PFSK-1 (cell line): ENCODE measurements at regions not wholly inside any gene's neighbourhood (a gene's known extent, or its start where the extent isn't known, plus 50 kb on each side); places are given as distances from the start of the nearest gene placed in this dataset.

Source experiments
- FOXP2 ChIP-seq: optimal IDR thresholded peaks from 2 replicates; pipeline ENCODE3; 2011; ENCODE audit warnings: borderline replicate concordance, control low read depth, inconsistent platforms; ENCODE audit not compliant: insufficient read depth; ENCODE audit errors: extremely low read length, extremely low read depth
- POLR2AphosphoS5 ChIP-seq: IDR thresholded peaks from 2 replicates; pipeline ENCODE4 v1.6.1; 2012; ENCODE audit warnings: low read depth, mild to moderate bottlenecking, control low read depth, low read length, moderate library complexity
- SIN3A ChIP-seq: IDR thresholded peaks from 2 replicates; pipeline ENCODE4 v1.6.1; 2012; ENCODE audit warnings: mild to moderate bottlenecking, low read length, moderate library complexity, borderline replicate concordance; ENCODE audit not compliant: insufficient read depth
- TAF1 ChIP-seq: IDR thresholded peaks from 2 replicates; pipeline ENCODE4 v1.6.1; 2012; ENCODE audit warnings: low read length, control low read depth, borderline replicate concordance; ENCODE audit not compliant: insufficient read depth
- TF ChIP-seq, protein P1 (sequence below), 2 experiments: IDR thresholded peaks; 2 replicates each; pipeline versions ENCODE4 v1.6.1 to v1.8.0; 2011 to 2012; ENCODE audit warnings: low read depth in 2 of 2, low read length in 2 of 2, control low read depth in 1 of 2, inconsistent platforms in 1 of 2, mild to moderate bottlenecking in 1 of 2, moderate library complexity in 1 of 2; ENCODE audit not compliant: insufficient read depth in 1 of 2

DNA sequence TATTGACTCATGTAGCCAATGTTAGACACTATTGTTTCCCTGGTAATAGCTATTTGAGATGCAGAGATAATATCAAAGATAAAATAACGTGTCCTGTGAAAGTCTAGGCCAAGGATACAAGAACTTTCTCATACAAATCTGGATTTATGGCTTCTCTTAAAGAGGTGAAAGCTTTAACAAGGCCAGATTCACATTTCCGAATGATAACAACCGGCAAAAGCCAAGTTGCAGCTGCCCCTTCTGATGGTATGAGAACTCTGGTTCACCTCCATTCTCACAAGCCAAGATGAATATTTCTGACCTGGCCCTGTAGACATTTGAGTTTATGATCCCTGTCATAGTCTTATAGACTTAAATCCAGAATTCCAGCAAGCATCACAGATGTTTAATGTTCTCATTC, 230.4 kb upstream of the ZC3H12C start:
- TF ChIP-seq POLR2AphosphoS5 (no peak), TAF1 (no peak), FOXP2 (no peak), SIN3A (no peak)
- TF ChIP-seq, protein P1, sequence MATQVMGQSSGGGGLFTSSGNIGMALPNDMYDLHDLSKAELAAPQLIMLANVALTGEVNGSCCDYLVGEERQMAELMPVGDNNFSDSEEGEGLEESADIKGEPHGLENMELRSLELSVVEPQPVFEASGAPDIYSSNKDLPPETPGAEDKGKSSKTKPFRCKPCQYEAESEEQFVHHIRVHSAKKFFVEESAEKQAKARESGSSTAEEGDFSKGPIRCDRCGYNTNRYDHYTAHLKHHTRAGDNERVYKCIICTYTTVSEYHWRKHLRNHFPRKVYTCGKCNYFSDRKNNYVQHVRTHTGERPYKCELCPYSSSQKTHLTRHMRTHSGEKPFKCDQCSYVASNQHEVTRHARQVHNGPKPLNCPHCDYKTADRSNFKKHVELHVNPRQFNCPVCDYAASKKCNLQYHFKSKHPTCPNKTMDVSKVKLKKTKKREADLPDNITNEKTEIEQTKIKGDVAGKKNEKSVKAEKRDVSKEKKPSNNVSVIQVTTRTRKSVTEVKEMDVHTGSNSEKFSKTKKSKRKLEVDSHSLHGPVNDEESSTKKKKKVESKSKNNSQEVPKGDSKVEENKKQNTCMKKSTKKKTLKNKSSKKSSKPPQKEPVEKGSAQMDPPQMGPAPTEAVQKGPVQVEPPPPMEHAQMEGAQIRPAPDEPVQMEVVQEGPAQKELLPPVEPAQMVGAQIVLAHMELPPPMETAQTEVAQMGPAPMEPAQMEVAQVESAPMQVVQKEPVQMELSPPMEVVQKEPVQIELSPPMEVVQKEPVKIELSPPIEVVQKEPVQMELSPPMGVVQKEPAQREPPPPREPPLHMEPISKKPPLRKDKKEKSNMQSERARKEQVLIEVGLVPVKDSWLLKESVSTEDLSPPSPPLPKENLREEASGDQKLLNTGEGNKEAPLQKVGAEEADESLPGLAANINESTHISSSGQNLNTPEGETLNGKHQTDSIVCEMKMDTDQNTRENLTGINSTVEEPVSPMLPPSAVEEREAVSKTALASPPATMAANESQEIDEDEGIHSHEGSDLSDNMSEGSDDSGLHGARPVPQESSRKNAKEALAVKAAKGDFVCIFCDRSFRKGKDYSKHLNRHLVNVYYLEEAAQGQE (IDR thresholded peaks at IDR 0.05; ENCODE audit: insufficient read depth in 1 of 2, low read depth in 2 of 2, low read length in 2 of 2) = no peak

GRCh38 chr11:109864151-109864661, 229.0 kb upstream of the ZC3H12C start:
- no peak for TF ChIP-seq POLR2AphosphoS5

GRCh38 chr11:109864834-109865547, 228.2 kb upstream of the ZC3H12C start:
- TF ChIP-seq FOXP2 = no peak
- TF ChIP-seq TAF1 = no peak
- no peak for TF ChIP-seq SIN3A
- no peak for TF ChIP-seq POLR2AphosphoS5
- TF ChIP-seq, protein P1 (IDR thresholded peaks at IDR 0.05; ENCODE audit: insufficient read depth in 1 of 2, low read depth in 2 of 2, low read length in 2 of 2) = no peak

DNA sequence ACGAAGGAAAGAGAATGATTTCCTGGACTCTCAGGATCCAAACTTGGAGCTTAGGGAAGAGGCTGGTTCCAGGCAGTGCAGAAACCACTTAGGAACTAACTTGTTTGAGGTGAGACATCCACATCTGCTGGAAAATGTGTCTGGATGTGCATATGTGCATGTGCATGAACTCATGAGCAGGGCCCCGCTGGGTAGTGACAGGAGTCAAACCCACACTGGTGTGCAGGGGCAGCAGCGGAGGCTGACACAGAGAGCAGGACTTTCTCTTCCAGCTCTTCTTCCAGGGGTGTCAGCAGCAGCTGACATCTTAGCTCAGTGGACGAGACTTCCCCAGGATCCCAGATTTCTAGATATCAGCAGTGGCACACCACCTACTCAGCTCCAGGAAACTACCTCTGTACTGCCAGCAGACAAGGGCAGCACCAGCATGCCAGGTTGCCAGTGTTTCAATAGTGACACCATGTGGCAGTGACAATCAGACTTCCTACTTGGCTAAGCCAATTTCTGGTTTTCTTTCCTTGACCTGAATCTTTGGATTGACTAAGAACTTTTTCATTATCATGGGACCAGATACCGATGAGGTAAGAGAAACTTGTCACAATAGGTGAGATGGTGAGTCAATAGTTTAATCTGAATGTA, 227.5 kb upstream of the ZC3H12C start:
- TF ChIP-seq FOXP2 = no peak
- no peak for TF ChIP-seq TAF1
- no peak for TF ChIP-seq POLR2AphosphoS5
- no peak for TF ChIP-seq SIN3A
- TF ChIP-seq, protein P1 (IDR thresholded peaks at IDR 0.05; ENCODE audit: insufficient read depth in 1 of 2, low read depth in 2 of 2, low read length in 2 of 2) = no peak

GRCh38 chr11:109867784-109868183, 225.4 kb upstream of the ZC3H12C start:
- TF ChIP-seq TAF1 = no peak
- no peak for TF ChIP-seq SIN3A
- no peak for TF ChIP-seq FOXP2
- no peak for TF ChIP-seq POLR2AphosphoS5
- TF ChIP-seq, protein P1 (IDR thresholded peaks at IDR 0.05; ENCODE audit: insufficient read depth in 1 of 2, low read depth in 2 of 2, low read length in 2 of 2) = no peak
